ENCODE measurements at regions not wholly inside any gene's neighbourhood (a gene's known extent, or its start where the extent isn't known, plus 50 kb on each side); places are given as distances from the start of the nearest gene placed in this dataset.

DNA sequence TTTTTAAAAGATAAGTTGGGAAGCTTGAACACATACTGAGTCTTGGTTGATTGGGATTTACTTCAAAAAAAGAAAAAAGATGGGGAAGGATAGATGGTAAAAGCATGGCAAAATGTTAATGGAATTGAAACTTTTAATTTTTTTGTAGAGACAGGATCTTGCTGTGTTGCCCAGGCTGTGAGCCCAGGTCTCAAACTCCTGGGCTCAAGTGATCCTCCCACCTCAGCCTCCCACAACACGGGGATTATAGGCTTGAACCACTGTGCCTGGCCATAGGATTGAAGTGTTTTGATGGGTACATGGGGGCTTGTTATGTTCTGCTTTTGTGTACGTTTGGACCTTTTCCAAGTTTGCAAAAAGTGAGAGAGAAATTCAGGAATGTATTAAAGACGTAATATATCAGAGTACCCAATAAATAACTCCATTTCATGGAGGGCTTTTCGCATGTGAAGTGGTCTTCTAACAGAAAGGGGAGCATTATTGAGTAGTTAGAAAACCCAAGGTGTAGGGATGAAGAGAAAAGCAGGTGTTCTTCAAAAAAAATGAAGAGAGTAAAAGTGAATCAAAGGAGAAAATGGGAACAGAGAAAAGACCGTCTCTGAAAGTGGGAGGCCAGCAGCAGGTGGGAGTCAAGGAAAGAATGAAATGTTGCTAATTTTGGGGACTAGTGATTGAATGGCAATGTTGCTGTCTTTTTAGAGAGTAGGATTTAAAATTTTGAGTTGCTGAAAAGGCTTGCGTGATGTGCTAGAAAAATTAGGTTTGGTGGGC is 55.2 kb downstream of the GARRE1 start:
- POLR2A ChIA-PET = no interaction called here
- TF ChIP-seq NFIC (IDR thresholded peaks at IDR 0.05; ENCODE audit: borderline replicate concordance) = no peak
- TF ChIP-seq EZH2phosphoT487 (IDR thresholded peaks at IDR 0.05; ENCODE audit: borderline replicate concordance, low read depth) = no peak
- TF ChIP-seq RCOR1 (IDR thresholded peaks at IDR 0.05; ENCODE audit: low read length) = no peak
- no peak for TF ChIP-seq TEAD4 (IDR thresholded peaks at IDR 0.05; ENCODE audit: borderline replicate concordance, insufficient read depth)
- TF ChIP-seq SMC3 (IDR thresholded peaks at IDR 0.05; ENCODE audit: low read depth, low read length) = no peak
- TF ChIP-seq JUND (IDR thresholded peaks at IDR 0.05) = no peak
- TF ChIP-seq MAX (IDR thresholded peaks at IDR 0.05; ENCODE audit: low read depth) = no peak
- no peak for TF ChIP-seq NRF1 (IDR thresholded peaks at IDR 0.05; ENCODE audit: low read depth, low read length)
- no peak for TF ChIP-seq CHD2 (IDR thresholded peaks at IDR 0.05; ENCODE audit: low read length, partially characterized antibody)
- TF ChIP-seq REST (IDR thresholded peaks at IDR 0.05; ENCODE audit: low read depth, low read length) = no peak
- no peak for TF ChIP-seq RFX5 (IDR thresholded peaks at IDR 0.05; ENCODE audit: low read length)
- no peak for TF ChIP-seq FOXM1 (IDR thresholded peaks at IDR 0.05; ENCODE audit: low read depth)
- TF ChIP-seq MXI1 (IDR thresholded peaks at IDR 0.05; ENCODE audit: low read depth, low read length) = no peak
- TF ChIP-seq MEF2A (IDR thresholded peaks at IDR 0.05; ENCODE audit: borderline replicate concordance, low read depth) = no peak
- no peak for TF ChIP-seq POLR2AphosphoS5 (IDR thresholded peaks at IDR 0.05; ENCODE audit: low read depth, low read length)

More for the DNA sequence above, 55.2 kb downstream of the GARRE1 start:
- WGBS (ENCODE audit: low lambda C conversion rate) = 90% methylated on average over 6 of the region's 6 CpGs
- CTCF ChIA-PET = no interaction called here
- H3K9me3 ChIP-seq = no peaks in the 10 kb centered on the region
- H3K36me3 ChIP-seq (replicated peaks in 1 of 2; ENCODE audit: control insufficient read depth in 1 of 2, insufficient read depth in 2 of 2, low read length in 1 of 2) = peaks cover 2 to 14% of the 10 kb centered on the region in 2 experiments
- no peaks in the 10 kb centered on the region for H4K20me1 ChIP-seq (ENCODE audit: insufficient read depth)
- no peak overlapping the region for H3K27ac ChIP-seq (ENCODE audit: low read depth in 2 of 2, low read length in 1 of 2)
- H3K79me2 ChIP-seq (ENCODE audit: insufficient read depth) = peaks cover 35% of the 10 kb centered on the region
- no peak for DNase-seq
- no peak overlapping the region for H2AFZ ChIP-seq (ENCODE audit: low read depth)
- H3K4me2 ChIP-seq = no peak overlapping the region
- no peaks in the 10 kb centered on the region for H3K9me2 ChIP-seq
- no peak overlapping the region for H3K4me3 ChIP-seq (ENCODE audit: low read depth in 2 of 2, low read length in 1 of 2)
- no peak overlapping the region for H3K9ac ChIP-seq
- no peaks in the 10 kb centered on the region for H3K27me3 ChIP-seq (ENCODE audit: insufficient read depth)
- peaks cover 5 to 21% of the 10 kb centered on the region in 2 experiments; a peak in 3 of 4 replicates for H3K4me1 ChIP-seq (ENCODE audit: control insufficient read depth in 1 of 2, insufficient read depth in 2 of 2, low read depth in 1 of 2, low read length in 1 of 2)
- peaks cover 7% of the 10 kb centered on the region for H3F3A ChIP-seq (replicated peaks; ENCODE audit: insufficient read depth)

Data from SK-N-SH (cell line).